MM.1S (cell line): ENCODE measurements at regions not wholly inside any gene's neighbourhood (a gene's known extent, or its start where the extent isn't known, plus 50 kb on each side); places are given as distances from the start of the nearest gene placed in this dataset.

Experiments
- DNase-seq: peaks from one replicate; pipeline ENCODE4 v3.0.0-alpha.2; 2015
- H2AFZ ChIP-seq: fragments of 300-600 bp; sonication (generic); 2 replicates; pipeline ENCODE4 v1.6.0; 2016; ENCODE audit warnings: antibody characterized with exemption, low read length
- H3F3A ChIP-seq: fragments of 300-600 bp; sonication (generic); 2 replicates; pipeline ENCODE4 v1.6.1; 2016; ENCODE audit warnings: mild to moderate bottlenecking, antibody characterized with exemption, low read length, moderate library complexity, mixed read lengths; ENCODE audit not compliant: insufficient read depth
- H3K27ac ChIP-seq: fragments of 300-600 bp; sonication (generic); 2 replicates; pipeline ENCODE4 v1.5.1; 2016; ENCODE audit warnings: mild to moderate bottlenecking, low read length
- H3K27me3 ChIP-seq: fragments of 300-600 bp; sonication (generic); replicated peaks from 2 replicates; pipeline ENCODE4 v1.6.0; 2016; ENCODE audit warnings: low read length; ENCODE audit not compliant: insufficient read depth
- H3K36me3 ChIP-seq: fragments of 300-600 bp; sonication (generic); replicated peaks from 2 replicates; pipeline ENCODE4 v1.6.1; 2016; ENCODE audit warnings: mild to moderate bottlenecking, low read length, mixed read lengths; ENCODE audit not compliant: insufficient read depth
- H3K4me1 ChIP-seq: fragments of 300-600 bp; sonication (generic); 2 replicates; pipeline ENCODE4 v1.6.1; 2016; ENCODE audit warnings: low read length, mixed read lengths
- H3K4me2 ChIP-seq: fragments of 300-600 bp; sonication (generic); 2 replicates; pipeline ENCODE4 v1.6.0; 2016; ENCODE audit warnings: low read depth, low read length
- H3K4me3 ChIP-seq: fragments of 300-600 bp; sonication (generic); 2 replicates; pipeline ENCODE4 v1.5.1; 2016; ENCODE audit warnings: low read length, mixed read lengths
- H3K79me2 ChIP-seq: fragments of 300-600 bp; sonication (generic); 2 replicates; pipeline ENCODE4 v1.6.1; 2016; ENCODE audit warnings: mixed run types, low read length, mixed read lengths
- H3K9ac ChIP-seq: fragments of 300-600 bp; sonication (generic); 2 replicates; pipeline ENCODE4 v1.6.1; 2016; ENCODE audit warnings: low read length, mixed read lengths
- H3K9me2 ChIP-seq: fragments of 300-600 bp; sonication (generic); replicated peaks from 2 replicates; pipeline ENCODE4 v1.6.1; 2016; ENCODE audit warnings: mild to moderate bottlenecking, low read length, mixed read lengths; ENCODE audit not compliant: insufficient read depth
- H3K9me3 ChIP-seq: fragments of 300-600 bp; sonication (generic); replicated peaks from 2 replicates; pipeline ENCODE4 v1.6.1; 2016; ENCODE audit warnings: mild to moderate bottlenecking, low read length, mixed read lengths; ENCODE audit not compliant: insufficient read depth
- H4K20me1 ChIP-seq: fragments of 300-600 bp; sonication (generic); 2 replicates; pipeline ENCODE4 v1.6.1; 2016; ENCODE audit warnings: mild to moderate bottlenecking, low read length, moderate library complexity, mixed read lengths; ENCODE audit not compliant: insufficient read depth
- CTCF ChIP-seq: fragments of 300-600 bp; sonication (generic); IDR thresholded peaks from 2 replicates; pipeline ENCODE4 v1.5.1; 2016; ENCODE audit warnings: antibody characterized with exemption, low read length, mixed read lengths
- EZH2 ChIP-seq: fragments of 300-600 bp; sonication (generic); optimal IDR thresholded peaks from 2 replicates; pipeline ENCODE3; 2017; ENCODE audit warnings: low read depth, mild to moderate bottlenecking, antibody characterized with exemption, low read length, mixed read lengths
- EZH2phosphoT487 ChIP-seq: fragments of 300-600 bp; sonication (generic); IDR thresholded peaks from 2 replicates; pipeline ENCODE4 v1.6.1; 2018; ENCODE audit warnings: antibody characterized with exemption, low read length

- no peak overlapping the region for H3K9ac ChIP-seq
- H3K4me2 ChIP-seq: no peak overlapping the region
- no peak for DNase-seq
- H3K36me3 ChIP-seq: no peaks in the 10 kb centered on the region
- no peaks in the 10 kb centered on the region for H4K20me1 ChIP-seq
- H3K9me3 ChIP-seq: no peaks in the 10 kb centered on the region
- no peaks in the 10 kb centered on the region for H3K27me3 ChIP-seq
- no peak overlapping the region for H3K27ac ChIP-seq
- no peaks in the 10 kb centered on the region for H3K9me2 ChIP-seq
- no peaks in the 10 kb centered on the region for H3K79me2 ChIP-seq
- no peaks in the 10 kb centered on the region for H3F3A ChIP-seq
- H3K4me1 ChIP-seq: no peaks in the 10 kb centered on the region
- H2AFZ ChIP-seq: no peak overlapping the region
- TF ChIP-seq EZH2phosphoT487 (no peak), EZH2 (no peak), CTCF (no peak)
- H3K4me3 ChIP-seq: no peak overlapping the region
Measured at GRCh38 chr6:102961902-102962301, 1568.4 kb downstream of the GRIK2 start.

GRCh38 chr6:102950967-102951366 is 1557.5 kb downstream of the GRIK2 start:
- Histone ChIP-seq H3K27me3 (no peaks in the 10 kb centered on the region), H3K79me2 (no peaks in the 10 kb centered on the region), H3K27ac (no peak overlapping the region), H3K4me1 (no peaks in the 10 kb centered on the region), H3F3A (no peaks in the 10 kb centered on the region), H3K4me3 (no peak overlapping the region), H3K4me2 (no peak overlapping the region), H3K36me3 (no peaks in the 10 kb centered on the region), H2AFZ (no peak overlapping the region), H3K9me3 (no peaks in the 10 kb centered on the region), H3K9ac (no peak overlapping the region), H3K9me2 (no peaks in the 10 kb centered on the region), H4K20me1 (no peaks in the 10 kb centered on the region)
- TF ChIP-seq EZH2 (no peak), CTCF (no peak), EZH2phosphoT487 (no peak)
- no peak for DNase-seq

DNA sequence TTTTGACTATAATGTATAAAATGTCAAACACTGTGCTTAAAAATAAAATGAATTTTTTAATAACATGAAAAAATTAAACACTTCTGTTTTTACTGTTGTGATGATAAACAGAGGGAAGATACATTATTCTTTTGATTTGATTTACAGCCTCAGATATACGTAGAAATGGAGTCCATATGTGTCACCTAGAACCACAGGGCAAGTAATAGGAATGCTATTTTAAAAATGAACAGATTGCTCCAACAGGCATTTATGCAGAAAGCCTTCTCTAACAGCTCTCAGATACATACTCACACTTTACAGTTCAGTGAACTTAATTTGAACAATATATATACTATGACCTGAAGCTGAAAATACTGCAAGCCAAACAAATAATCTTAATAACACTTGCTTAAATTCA is 1551.0 kb downstream of the GRIK2 start:
- Histone ChIP-seq H3K4me1 (no peaks in the 10 kb centered on the region), H3K27me3 (no peaks in the 10 kb centered on the region), H3K79me2 (no peaks in the 10 kb centered on the region), H4K20me1 (no peaks in the 10 kb centered on the region), H3K9ac (no peak overlapping the region), H3F3A (no peaks in the 10 kb centered on the region), H3K4me3 (no peak overlapping the region), H3K27ac (no peak overlapping the region), H3K36me3 (no peaks in the 10 kb centered on the region), H2AFZ (no peak overlapping the region), H3K4me2 (no peak overlapping the region), H3K9me2 (no peaks in the 10 kb centered on the region), H3K9me3 (no peaks in the 10 kb centered on the region)
- DNase-seq: no peak
- TF ChIP-seq CTCF (no peak), EZH2phosphoT487 (no peak), EZH2 (no peak)

DNA sequence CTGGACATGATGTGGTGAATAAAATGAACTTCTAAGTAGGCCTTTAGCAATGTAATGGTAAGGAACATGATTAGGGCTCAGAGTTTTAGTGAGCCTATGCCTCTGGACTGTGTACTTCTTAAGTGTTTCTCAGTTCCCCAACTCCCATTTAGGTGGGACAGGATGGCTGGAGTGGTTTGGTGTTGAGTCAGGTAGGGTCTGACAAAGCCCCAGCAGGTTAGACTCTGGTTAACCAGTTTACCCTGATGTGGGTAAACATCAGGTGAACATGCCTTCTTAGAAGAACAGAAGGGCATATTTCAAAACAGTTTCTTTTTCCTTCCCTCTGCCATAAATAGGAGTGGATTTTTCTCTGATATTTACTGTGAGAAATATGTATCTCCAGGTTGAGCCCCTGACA is 1548.7 kb downstream of the GRIK2 start:
- Histone ChIP-seq H3K9me2 (no peaks in the 10 kb centered on the region), H3K9me3 (no peaks in the 10 kb centered on the region), H3K27ac (no peak overlapping the region), H3K79me2 (no peaks in the 10 kb centered on the region), H3F3A (no peaks in the 10 kb centered on the region), H3K4me3 (no peak overlapping the region), H3K4me2 (no peak overlapping the region), H3K9ac (no peak overlapping the region), H3K4me1 (no peaks in the 10 kb centered on the region), H3K27me3 (no peaks in the 10 kb centered on the region), H2AFZ (no peak overlapping the region), H4K20me1 (no peaks in the 10 kb centered on the region), H3K36me3 (no peaks in the 10 kb centered on the region)
- TF ChIP-seq EZH2: no peak
- no peak for TF ChIP-seq EZH2phosphoT487
- TF ChIP-seq CTCF: no peak
- DNase-seq: no peak
